Renal cortical epithelial cell (primary cell): ENCODE measurements at regions not wholly inside any gene's neighbourhood (a gene's known extent, or its start where the extent isn't known, plus 50 kb on each side); places are given as distances from the start of the nearest gene placed in this dataset.
"Not testable (repeated sequence)": the region's sequence is repeated elsewhere in the genome, so short reads cannot be mapped to it uniquely, and the experiment has no call there.

Experiments
- DNase-seq: peaks from one replicate; pipeline ENCODE4 v3.0.0-alpha.2; 2011; ENCODE audit warnings: low read depth

DNA sequence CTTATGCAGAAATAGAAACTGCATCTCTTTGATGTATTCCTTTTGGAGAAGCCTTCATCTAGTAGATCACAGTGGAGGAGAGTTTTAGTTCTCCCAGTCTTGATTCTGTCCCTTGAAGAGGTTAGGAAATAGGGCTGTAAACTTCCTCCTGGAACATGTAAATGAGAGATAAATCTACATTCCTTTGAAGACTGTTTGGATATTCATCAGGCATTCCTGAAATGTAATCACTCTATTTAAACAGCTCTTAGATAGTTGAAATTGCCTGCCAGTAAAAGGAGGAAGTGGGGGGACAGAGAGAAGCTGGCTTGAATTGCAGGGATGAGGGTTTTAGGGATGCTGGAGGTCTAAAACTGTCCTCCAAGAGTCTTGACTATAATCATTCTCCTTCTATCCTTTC lies 254.3 kb upstream of the LRRC3B start:
- DNase-seq: no peak

DNA sequence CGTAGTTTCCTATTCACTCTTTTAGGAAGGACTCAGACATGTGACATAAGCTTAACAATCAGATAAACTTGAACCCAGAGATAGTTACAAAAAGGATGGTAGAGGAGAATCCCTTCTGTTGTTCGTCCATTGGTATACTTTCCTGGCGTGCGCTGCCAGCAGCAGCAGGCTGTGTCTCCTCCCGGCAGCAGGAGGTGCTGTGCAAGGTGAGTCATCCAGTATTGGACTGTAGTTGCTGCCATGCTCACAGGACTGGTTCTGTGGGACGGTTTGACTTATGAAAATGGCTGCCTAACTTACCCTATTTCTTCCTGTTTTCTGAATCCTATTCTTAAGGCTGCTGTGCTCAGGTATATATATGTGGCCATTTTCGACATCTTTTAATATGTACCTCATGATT lies 253.4 kb upstream of the LRRC3B start:
- no peak for DNase-seq

DNA sequence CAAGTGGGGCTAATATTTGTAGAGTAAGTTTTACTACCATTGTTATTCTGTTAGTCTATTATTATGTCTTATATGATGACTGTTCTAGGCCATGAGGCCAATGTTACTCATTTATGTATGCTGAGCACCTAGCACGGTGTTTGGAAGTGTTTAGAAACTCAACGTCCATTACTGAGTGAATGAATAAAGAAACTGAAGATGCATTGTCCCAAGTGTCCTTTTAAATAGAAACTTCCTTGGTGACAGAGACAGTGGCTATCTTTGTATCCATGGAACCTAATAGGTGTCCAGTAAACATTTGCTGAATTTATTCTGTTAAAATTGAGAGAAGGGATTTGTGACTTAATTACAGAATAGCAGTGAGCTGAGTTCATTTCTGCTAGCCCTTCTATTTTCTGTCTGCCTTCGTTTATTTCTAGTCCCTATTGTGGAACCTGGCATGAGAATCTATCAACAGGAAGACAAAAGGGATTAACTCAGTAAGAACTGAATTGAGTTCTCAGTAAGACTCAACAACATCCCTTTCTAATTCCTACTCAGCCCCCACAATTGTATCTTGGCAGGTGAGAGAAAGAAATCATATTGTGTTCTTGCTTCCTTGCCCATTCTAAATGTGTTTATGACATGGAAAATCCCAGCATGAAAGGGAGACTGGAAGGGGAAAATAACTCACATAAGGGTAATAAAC lies 246.6 kb upstream of the LRRC3B start:
- no peak for DNase-seq

DNA sequence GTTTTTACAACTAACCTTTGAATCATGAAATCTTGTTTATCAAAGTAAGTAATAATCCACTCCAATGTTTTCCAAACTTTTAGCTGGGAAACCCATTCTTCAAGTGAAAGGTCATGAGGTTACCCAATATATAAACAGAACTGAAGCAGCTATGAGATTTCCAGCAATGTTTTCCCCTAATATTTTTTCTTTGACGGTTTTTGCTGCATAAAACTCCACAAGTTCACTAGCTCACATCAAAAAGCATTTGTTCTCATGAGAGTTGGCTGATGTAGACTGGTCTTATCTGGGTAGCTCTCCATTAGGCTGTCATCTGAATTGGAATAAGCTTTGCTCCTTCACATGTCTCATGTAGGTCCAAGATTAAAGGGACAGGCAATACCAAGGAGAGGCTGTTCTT lies 241.2 kb upstream of the LRRC3B start:
- DNase-seq: no peak

DNA sequence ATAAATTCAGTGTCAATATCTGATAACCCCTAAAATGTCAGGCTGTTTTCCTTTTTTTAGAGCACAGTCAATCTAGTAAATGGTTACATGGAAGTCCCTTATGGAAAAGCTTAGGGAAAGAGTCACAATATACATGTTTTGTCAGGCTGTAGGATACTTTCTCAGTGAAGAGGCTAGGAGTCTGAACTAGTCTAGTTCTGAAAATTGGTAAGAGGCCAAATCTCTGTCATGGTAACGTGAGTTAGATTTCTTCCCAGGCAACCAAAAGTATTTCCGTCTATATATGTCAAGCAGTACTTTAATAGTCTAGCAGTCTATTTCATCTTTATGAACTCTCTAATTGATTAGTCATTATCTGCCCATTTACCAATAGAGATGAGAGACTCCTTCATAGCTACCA lies 215.9 kb upstream of the LRRC3B start:
- no peak for DNase-seq

DNA sequence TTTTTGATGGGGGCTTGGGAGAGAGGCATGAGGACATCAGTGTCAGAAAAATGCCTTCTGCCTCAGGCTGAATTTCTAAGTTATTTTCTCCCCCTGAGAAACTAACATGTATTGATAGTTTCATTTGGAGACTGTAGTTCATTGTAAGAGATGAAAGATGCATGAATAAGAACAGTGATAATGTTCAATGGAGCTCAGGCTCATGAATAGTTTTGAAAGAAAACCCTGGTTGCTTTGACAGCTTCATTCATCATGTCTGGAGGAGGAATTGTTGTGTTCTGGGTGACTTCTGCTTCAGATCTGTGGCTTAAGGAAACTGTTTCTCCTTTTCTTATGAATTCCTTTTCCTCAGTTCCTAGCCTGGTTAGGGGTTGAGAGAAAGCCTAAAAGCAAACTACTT lies 204.0 kb upstream of the LRRC3B start:
- no peak for DNase-seq

DNA sequence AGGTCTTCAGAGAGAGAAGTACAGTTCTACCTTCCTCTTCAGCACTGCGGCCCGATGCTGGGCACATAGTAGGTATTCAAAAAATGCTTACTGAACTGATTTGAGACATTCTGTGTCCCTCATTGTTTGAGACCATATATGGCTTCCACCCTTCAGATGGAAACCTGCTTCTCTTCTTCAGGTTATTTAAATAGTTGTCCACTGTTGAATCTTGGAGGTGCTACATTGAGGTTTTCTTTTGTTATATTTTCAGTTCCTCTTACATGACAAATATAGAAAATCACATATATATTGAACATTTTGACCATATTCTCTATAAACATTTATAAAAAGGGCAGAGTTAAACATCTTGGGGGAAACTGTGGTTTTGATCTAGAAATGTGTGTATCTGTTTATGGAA lies 200.2 kb upstream of the LRRC3B start:
- DNase-seq: no peak

DNA sequence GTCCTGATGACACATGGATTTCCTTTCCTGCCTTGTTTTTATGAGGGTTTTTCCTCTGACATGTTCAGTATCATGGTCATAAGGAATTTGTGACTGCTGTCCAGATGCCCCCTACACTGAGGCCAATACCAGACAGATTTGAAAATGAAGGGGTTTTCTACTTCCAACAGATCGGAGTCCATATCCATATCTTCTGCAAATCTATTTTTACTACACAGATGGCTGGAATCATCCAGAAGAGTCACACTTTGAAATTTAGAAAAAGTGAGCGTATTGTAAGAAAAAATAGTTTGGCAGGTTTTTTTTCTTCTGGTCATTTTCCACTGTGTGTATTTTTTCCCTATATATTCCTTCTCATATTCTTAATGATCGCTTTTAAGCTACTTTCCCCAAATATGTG lies 197.5 kb upstream of the LRRC3B start:
- DNase-seq: no peak

DNA sequence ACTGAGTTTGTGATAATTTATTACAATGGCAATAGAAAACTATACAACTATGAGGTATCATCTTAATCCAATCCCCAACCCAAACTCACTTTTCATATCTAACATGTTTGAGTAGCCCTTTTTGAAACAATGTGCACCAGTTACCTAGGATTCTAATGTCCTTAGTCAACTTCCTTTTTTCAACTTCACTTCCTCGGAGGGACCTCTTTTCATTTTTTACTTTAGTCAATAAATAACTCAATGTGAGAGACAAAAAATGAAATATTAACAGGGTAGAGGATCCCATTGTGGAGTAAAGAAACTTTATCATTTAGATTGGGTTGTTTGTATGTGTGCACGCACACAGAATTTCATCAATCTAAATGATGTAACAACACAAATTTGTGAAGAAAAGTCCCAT lies 193.6 kb upstream of the LRRC3B start:
- peak; percentile 5 for DNase-seq

DNA sequence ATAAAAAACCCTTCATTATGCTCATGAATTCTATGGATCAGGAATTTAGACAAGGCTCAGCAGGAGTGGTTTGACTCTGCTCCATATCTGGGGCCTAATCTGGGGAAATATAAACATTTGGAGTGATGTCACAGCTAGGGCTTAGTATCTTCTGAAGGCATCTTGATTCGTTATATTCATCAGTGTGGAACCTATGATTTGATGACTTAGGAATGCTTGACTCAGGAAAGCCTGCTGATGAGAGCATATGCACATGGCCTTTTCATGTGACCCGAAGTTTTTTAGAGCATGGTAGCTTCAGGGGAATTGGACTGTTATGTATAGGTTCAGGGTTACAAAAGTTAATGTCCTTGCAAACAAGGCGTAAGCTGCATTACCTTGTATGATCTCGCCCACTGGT lies 184.9 kb upstream of the LRRC3B start:
- DNase-seq: peak; percentile 87

DNA sequence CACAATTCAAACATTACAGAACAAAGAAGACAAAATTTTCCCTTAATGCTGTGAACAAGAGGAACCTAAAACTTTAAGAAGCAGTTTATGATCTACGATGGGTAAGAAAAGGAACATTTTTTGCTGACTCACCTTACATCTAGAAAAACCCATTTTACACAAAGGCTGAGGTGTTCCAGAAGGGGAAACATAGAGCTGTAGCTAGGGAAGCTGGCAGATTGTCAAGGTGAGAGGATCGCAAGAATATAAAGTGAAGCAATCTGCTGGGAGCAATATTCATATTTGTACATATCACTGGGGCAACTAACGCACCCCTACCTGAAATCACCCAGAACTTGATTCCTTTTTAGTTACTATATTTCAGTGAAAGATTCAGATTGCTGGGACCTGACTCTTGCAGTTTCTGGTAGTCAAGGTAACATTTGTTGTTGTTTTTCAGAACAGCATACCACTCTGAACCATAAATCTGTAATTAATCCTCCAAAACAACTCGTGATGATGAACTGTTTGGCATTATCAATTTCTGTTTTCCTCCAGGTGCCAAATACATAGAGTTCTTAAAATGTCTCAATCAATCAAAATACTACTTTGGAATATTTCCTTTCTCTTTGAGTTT lies 184.1 kb upstream of the LRRC3B start:
- peak; percentile 57 for DNase-seq

DNA sequence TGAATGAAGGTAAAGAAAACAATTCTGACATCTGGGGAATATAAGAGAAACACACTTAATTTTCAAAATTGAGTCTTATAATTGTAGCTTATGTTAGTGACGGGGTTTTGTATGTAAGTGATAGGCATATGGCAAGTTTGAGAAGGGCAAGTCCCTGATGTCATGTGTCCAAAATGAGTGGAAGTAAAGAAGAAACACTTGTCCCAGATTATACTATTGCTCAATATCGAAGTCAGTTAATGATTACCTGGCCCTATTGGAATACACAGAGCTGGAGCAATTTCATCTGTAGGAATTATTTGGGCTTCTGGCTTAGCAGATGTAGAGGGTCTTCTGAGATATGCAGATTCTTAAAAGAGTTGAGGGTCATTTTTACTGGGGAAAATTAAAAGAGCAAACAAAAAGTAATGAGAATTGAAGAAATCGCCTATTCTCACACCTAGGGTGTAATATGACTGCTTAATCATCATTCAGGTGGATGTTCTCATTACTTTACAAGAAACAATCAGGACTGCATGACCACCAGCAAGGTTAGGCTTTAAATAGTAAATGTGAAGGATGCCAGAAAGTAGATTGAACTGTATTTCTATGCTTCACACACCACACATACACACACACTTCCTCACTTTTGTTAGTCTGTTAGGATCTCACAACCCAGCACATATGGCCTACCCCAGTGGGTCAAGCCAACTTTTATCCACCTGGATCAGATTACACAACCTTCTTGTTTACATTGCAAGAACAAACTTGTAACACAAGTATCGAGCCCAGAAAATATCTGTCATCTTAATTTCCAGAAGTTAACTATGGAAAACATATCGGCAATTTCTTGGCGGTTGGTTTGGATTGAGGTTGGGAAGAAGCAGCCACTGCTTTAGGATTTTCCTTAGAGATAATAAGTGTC lies 183.3 kb upstream of the LRRC3B start:
- peak; percentile 80 for DNase-seq

DNA sequence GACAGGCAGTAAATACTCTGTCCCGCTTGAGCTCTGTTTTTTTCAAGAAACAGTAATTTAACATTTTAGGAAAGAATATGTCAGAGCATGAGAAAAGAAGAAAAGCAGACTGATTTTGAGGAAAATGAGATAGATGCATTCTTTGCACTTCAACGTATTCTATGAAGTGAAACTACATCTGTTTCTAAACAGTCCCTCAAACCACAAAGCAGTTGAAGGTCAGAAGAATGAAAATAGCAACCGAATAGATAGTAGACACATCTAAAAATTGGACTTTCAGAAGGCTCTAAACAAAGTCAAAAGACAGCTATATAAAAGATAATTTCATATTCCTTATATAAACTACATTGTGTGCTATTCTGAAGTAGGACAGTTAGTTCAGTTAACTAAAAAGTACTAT lies 172.6 kb upstream of the LRRC3B start:
- no peak for DNase-seq

DNA sequence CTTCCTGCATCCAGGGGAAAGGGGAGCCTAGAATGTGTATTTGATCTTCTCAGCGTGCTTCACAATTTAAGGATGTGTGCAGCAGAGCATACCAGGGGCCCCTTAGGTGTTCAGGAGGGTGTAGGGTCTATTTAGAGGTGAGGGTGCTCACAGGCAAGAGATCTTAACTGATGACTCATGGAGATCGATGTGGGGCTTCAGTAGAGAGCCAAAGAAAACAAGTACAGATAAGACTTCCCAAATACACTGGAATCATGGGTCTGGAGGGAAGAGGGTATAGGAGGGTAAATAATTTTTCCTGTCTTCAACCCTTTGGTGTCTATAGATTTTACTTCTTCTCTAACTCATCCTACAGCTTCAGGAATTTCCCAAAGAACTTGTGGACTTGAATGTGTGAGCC lies 170.2 kb upstream of the LRRC3B start:
- DNase-seq: no peak

DNA sequence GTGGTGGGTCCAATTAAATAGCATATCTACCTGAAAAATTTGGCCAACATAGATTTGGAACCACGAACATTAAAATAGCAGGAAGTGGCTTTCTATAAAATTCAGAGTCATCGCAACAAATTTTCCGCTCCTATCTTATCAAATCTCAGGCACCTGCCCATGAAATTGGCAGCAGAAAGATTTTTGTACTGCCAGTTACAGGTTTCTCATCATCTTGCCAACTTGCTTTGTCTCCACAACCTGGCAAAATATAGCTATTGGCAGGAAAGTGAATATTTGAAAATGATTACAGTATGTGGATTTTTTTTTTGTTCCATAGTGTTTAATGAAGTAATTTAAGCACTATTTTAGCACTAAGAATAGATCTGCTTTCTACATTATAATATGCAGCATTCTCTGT lies 161.6 kb upstream of the LRRC3B start:
- DNase-seq: no peak

DNA sequence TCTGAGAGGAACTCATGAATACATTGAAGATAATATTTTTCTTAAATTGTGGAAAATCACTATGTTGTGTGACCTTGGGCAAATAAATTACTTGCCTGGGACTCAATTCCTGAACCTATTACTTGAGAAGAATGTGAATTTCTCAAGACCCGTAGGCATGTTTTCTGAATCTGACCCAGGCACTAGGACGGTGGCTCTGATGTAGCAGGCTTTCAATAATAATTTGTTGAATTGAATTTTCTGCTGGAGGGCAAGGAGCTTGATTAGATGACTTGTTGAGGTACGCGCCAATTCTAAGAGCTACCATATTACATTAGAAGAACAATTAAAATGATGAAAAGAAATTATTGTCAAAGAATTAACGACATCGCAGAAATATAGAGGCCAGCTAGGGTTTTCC lies 150.2 kb upstream of the LRRC3B start:
- no peak for DNase-seq

DNA sequence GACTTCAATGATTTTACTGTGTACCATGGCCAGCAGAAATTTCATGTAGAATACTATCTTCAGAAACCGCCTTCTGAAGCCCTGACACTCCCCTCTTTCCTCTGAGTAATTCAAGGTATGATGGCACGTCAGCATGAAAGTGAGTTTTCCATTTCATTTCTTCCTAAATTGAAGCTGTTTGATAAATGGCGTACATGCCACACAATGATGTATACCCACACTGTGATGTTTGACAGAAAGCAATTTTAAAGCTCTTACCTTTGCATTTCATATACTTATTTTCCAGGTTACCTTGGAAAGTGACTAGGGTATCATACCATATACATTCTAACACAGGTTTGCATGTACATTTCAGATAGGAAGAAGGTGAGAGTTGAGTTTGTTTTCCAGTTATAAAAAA lies 147.9 kb upstream of the LRRC3B start:
- DNase-seq: no peak

DNA sequence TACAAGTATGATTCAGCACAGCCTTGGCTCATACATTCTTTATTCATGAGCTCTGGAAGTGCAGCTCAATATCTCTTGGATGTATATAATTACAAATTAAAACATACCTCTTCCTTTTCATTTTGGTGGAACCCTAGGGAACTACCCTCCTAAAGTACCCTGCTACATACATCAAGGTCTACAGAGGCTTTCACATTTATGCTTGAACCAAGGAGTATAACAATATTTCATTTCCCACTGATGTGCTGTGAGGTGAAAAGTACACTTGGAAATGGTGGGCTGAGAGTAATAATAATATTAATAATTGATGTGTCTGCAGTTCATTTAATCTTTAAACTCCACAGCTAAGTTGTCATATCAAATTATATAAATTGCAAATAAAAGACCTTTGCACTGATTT lies 142.2 kb upstream of the LRRC3B start:
- DNase-seq: no peak

DNA sequence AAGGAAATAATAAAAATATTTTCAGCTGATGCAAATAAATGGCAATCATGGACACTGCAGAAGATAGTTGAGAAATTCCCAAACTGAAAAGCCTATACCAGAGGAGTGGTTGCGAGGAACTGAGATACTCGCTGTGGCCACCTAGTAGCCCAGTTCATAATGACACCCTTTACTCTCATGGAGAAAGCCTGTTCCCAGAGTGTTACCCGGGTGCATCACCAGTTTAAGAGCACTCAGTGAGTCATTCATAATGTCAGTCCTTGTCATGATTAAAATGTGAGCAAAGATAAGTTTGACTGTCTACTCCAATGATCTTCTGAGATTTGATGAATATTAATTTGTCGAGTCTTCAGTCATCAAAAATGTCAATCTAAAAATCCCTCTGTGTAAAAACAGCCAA lies 138.4 kb upstream of the LRRC3B start:
- peak; percentile 4 for DNase-seq

DNA sequence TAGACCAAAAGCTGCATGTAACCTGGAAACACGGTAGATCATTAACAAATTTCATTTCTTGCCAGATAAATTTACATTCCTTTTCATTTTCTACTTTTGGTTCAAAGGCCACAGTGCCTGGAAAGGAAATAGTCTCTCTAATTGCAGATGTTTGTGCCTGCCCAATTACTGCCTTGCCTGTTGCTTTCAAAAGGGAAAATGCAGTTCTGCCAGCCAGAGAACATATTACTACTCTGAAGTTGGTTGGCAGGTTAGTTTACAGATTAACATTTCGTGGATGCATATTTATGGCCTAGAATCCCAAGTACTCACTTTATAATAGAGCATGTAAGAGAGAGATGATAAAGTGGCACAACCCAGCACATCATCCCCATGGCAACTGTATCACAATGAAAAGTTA lies 124.3 kb upstream of the LRRC3B start:
- peak; percentile 17 for DNase-seq

DNA sequence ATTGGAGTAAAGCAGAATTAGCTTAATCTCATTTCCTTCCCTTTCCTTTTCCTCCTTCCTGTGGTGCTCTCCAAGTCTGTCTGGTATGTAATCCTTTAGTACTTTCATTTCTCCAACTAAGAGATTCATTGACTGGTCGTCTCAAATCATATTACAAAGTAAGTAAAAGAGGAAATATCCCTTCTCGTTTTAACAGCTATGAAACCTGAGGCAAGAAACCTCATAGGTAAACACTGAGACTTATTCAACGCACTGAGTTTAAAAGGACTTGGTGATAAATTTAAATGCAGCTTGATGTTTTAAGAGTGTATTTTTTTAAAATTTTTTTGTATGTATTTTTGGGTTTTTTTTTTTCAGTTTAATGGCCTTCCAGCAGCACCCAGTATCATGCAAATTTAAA lies 117.2 kb upstream of the LRRC3B start:
- no peak for DNase-seq

DNA sequence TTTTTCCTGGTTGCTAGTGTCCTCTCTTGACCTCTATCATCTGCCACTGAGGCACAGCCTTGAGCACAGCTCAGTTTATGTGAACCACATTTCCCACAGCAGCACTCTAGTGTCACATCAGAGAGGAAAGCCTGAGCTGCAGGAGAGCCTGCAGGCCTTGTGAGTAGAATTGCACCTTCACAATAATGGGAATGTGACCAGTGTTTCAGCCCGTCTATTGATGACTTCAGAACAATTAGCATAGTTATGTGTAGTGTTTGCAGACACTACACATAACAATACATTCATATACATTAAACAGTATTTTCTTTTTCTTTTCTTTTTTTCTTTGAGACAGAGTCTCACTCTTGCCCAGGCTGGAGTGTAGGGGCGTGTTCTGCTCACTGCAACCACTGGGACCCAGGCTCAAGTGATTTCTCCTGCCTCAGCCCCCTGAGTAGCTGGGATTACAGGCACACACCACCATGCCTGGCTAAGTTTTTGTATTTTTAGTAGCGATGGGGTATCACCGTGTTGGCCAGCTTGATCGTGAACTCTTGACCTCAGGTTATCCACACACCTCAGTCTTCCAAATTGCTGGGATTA lies 108.0 kb upstream of the LRRC3B start:
- DNase-seq: not testable (repeated sequence)

DNA sequence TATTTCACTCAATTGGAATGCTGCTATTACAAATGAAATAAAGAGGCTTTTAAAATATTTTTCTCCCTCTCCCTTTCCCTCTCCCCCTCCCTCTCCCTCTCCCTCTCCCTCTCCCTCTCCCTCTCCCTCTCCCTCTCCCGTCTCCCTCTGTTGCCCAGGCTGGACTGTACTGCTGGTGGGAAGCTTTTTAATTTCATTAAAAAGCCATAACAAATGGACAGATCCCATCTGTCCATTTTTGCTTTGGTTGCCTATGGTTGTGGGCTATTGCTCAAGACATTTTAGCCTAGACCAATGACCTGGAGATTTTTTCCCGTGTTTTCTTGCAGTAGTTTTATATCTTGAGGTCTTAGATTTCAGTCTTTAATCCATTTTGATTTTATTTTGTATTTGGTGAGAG lies 107.2 kb upstream of the LRRC3B start:
- DNase-seq: no peak
